ENCODE measurements at regions not wholly inside any gene's neighbourhood (a gene's known extent, or its start where the extent isn't known, plus 50 kb on each side); places are given as distances from the start of the nearest gene placed in this dataset.

- DNase-seq = no peak
- no peak overlapping the region for H3K4me3 ChIP-seq
- no peaks in the 10 kb centered on the region for H3K9me3 ChIP-seq
- H3K36me3 ChIP-seq = no peaks in the 10 kb centered on the region
- H3K27me3 ChIP-seq = no peaks in the 10 kb centered on the region
Observed at GRCh38 chr5:74408150-74409043, 232.1 kb downstream of the ENC1 start.

- Histone ChIP-seq H3K27me3 (no peaks in the 10 kb centered on the region), H3K4me3 (no peak overlapping the region), H3K36me3 (no peaks in the 10 kb centered on the region), H3K9me3 (no peaks in the 10 kb centered on the region)
- no peak for DNase-seq
Observed at GRCh38 chr5:74407701-74408100, 232.8 kb downstream of the ENC1 start.

DNA sequence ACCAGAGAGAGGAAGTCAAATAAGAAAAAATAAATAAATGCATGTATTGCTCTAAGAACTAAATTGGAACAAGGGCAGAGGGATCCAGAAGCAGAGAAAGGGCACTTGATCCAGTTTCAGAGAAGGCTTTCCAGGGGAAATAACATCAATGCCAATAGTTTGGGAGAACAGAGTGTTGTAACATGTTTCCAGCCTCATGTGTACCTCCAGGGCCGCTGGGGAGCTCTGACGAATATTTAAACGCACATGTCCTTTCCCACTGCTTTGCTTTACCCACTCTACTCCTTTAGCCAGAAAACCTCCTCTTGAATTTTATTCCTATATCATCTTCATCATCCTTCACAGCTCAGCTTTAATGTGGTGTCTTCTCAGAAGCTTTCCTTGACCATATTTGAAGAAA lies 233.7 kb downstream of the ENC1 start:
- Histone ChIP-seq H3K36me3 (no peaks in the 10 kb centered on the region), H3K9me3 (no peaks in the 10 kb centered on the region), H3K4me3 (no peak overlapping the region), H3K27me3 (no peaks in the 10 kb centered on the region)
- no peak for DNase-seq

DNA sequence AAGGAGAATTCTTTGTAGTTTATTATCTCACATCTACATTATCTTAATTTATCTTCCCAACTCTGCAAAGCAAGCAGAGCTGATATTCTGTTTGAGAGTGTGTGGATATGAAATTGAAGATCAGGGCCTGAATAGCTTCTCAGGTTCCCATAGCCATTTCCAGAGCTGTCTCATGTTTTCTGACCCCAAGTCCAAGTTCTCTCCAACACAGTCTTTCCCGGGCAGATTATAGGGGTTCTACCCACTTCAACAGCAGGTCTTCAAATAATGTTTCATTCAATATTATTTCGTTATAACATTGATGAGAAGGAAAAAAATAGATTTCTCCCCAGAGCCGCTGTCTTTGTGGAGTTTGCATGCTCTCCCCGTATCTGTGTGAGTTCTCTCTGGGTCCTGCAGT lies 234.9 kb downstream of the ENC1 start:
- no peaks in the 10 kb centered on the region for H3K27me3 ChIP-seq
- H3K4me3 ChIP-seq = no peak overlapping the region
- no peaks in the 10 kb centered on the region for H3K36me3 ChIP-seq
- DNase-seq = no peak
- H3K9me3 ChIP-seq = no peaks in the 10 kb centered on the region

- Histone ChIP-seq H3K9me3 (no peaks in the 10 kb centered on the region), H3K4me3 (no peak overlapping the region), H3K36me3 (no peaks in the 10 kb centered on the region), H3K27me3 (no peaks in the 10 kb centered on the region)
- DNase-seq = no peak
Observed at GRCh38 chr5:74404574-74405508, 235.7 kb downstream of the ENC1 start.

- no peak overlapping the region for H3K4me3 ChIP-seq
- H3K9me3 ChIP-seq = no peaks in the 10 kb centered on the region
- no peak for DNase-seq
- H3K36me3 ChIP-seq = no peaks in the 10 kb centered on the region
- H3K27me3 ChIP-seq = no peaks in the 10 kb centered on the region
Observed at GRCh38 chr5:74403771-74404170, 236.8 kb downstream of the ENC1 start.

DNA sequence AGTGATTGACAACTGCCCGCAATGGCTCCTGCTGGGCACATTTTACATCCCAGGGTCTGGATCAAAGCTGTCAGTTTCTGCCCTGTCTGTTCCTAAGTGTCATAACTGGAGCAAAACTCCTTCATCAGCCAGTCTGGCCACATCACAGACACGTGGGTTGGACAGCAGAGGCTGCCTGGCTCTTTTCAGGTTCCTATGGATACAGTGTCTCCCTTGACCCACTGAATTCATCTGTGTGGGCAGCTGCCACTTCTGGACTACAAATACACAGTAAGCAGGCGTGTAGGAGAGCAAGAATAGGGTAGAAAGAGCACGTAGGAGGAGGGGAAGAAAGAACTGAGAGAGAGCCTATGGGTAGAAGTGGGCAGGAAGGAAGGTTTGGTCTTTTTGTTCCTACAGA lies 238.0 kb downstream of the ENC1 start:
- H3K27me3 ChIP-seq = no peaks in the 10 kb centered on the region
- no peak for DNase-seq

DNA sequence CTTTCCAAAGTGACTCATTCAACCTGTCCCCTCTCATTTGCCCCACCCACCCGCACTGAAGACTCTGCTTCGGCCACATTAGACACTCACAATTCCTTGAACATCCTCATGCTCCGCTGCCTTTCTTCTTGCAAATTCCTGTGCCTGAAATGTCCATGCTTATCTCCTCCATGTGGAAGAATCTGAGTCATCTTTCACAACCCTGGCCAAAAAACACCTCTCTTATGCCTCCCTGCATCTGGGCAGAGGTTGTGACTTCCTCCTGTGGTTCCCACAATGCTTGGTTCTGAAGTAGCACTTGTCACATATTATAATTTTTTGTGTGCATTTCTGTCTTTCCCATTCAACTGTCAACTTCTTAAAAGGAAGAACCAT lies 238.6 kb downstream of the ENC1 start:
- Histone ChIP-seq H3K9me3 (no peaks in the 10 kb centered on the region), H3K4me3 (no peak overlapping the region), H3K36me3 (no peaks in the 10 kb centered on the region), H3K27me3 (no peaks in the 10 kb centered on the region)
- DNase-seq = no peak

More for the DNA sequence above, 238.0 kb downstream of the ENC1 start:
- H3K36me3 ChIP-seq = no peaks in the 10 kb centered on the region
- H3K4me3 ChIP-seq = no peak overlapping the region
- H3K9me3 ChIP-seq = no peaks in the 10 kb centered on the region

- Histone ChIP-seq H3K27me3 (no peaks in the 10 kb centered on the region), H3K4me3 (no peak overlapping the region), H3K9me3 (no peaks in the 10 kb centered on the region), H3K36me3 (no peaks in the 10 kb centered on the region)
- no peak for DNase-seq
Observed at GRCh38 chr5:74401281-74401945, 239.1 kb downstream of the ENC1 start.

- Histone ChIP-seq H3K36me3 (no peaks in the 10 kb centered on the region), H3K4me3 (no peak overlapping the region), H3K27me3 (no peaks in the 10 kb centered on the region), H3K9me3 (no peaks in the 10 kb centered on the region)
- no peak for DNase-seq
Observed at GRCh38 chr5:74400067-74400466, 240.5 kb downstream of the ENC1 start.

GRCh38 chr5:74396913-74397622 lies 243.5 kb downstream of the ENC1 start:
- Histone ChIP-seq H3K36me3 (no peaks in the 10 kb centered on the region), H3K4me3 (no peak overlapping the region), H3K9me3 (no peaks in the 10 kb centered on the region), H3K27me3 (no peaks in the 10 kb centered on the region)
- no peak for DNase-seq

DNA sequence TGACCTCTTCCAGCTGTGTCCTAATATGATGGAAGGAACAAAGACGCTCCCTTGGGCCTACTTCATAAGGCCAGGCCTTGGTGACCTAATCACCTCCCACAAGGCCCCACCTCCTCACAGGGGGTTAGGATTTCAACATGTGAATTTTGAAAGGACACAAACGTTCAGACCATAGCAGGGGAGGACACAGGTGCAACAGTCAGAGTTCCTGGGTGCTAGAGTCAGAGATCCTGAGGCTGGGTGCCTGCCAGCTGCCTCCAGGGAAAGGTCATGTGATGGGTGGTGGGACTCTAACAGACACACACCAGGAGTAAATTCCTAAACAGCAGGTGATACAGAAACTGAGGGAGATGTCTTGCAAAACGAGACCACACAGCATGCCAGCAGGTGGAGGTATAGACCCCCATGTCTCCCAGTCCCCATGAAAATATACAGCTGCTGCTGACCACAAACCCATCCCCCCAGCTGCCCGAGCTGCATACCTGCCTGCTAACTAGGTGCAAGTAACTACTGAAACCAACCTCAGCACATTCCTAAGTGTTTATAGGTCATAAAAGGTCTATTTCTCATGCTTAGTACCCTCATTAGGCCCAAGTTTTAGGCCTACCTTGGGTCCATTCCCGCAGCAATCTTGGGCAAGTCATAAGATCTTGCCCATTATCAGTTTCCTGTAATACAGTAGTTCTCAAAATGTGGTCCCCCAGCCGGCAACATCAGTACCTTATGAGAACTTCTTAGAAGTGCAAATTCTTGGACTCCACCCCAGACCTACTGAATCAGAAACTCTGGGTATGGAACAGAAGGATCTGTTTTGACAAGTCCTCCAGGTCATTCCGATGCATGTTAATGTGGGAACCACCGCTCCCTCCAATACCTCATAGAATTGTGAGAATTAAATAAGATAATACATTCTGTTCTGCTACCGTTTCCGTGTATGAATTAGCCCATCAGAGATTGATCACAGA lies 245.3 kb downstream of the ENC1 start:
- Histone ChIP-seq H3K27me3 (no peaks in the 10 kb centered on the region), H3K9me3 (no peaks in the 10 kb centered on the region), H3K4me3 (no peak overlapping the region), H3K36me3 (no peaks in the 10 kb centered on the region)
- no peak for DNase-seq

- Histone ChIP-seq H3K27me3 (no peaks in the 10 kb centered on the region), H3K4me3 (no peak overlapping the region), H3K36me3 (no peaks in the 10 kb centered on the region), H3K9me3 (no peaks in the 10 kb centered on the region)
- DNase-seq = no peak
Observed at GRCh38 chr5:74394528-74394915, 246.0 kb downstream of the ENC1 start.

GRCh38 chr5:74393943-74394342 lies 246.6 kb downstream of the ENC1 start:
- Histone ChIP-seq H3K36me3 (no peaks in the 10 kb centered on the region), H3K9me3 (no peaks in the 10 kb centered on the region), H3K4me3 (no peak overlapping the region), H3K27me3 (no peaks in the 10 kb centered on the region)
- DNase-seq = no peak

GRCh38 chr5:74392711-74393351 lies 247.7 kb downstream of the ENC1 start:
- H3K36me3 ChIP-seq = no peaks in the 10 kb centered on the region
- no peaks in the 10 kb centered on the region for H3K27me3 ChIP-seq
- no peak for DNase-seq
- H3K9me3 ChIP-seq = no peaks in the 10 kb centered on the region
- H3K4me3 ChIP-seq = no peak overlapping the region

Data from MG63 (cell line).